Fibroblast of pulmonary artery (primary cell): ENCODE measurements at regions not wholly inside any gene's neighbourhood (a gene's known extent, or its start where the extent isn't known, plus 50 kb on each side); places are given as distances from the start of the nearest gene placed in this dataset.
"Not testable (repeated sequence)": the region's sequence is repeated elsewhere in the genome, so short reads cannot be mapped to it uniquely, and the experiment has no call there.

ENCODE experiments used
- DNase-seq: peaks from one replicate; pipeline ENCODE4 v3.0.0-alpha.2; 2010; ENCODE audit warnings: low read depth
- H3K4me3 ChIP-seq: replicated peaks from 2 replicates; pipeline ENCODE4 v1.5.1; 2011; ENCODE audit warnings: low read depth, mild to moderate bottlenecking, control low read depth, low read length, moderate library complexity
- CTCF ChIP-seq: IDR thresholded peaks from 2 replicates; pipeline ENCODE4 v1.5.1; 2011; ENCODE audit warnings: mild to moderate bottlenecking, control low read depth, low read length, inconsistent platforms; ENCODE audit errors: missing control alignments

GRCh38 chr4:1550122-1551070, 133.7 kb downstream of the FAM53A start:
- DNase-seq = no peak
- no peak for TF ChIP-seq CTCF
- no peak overlapping the region for H3K4me3 ChIP-seq

- TF ChIP-seq CTCF = no peak
- DNase-seq = no peak
- no peak overlapping the region for H3K4me3 ChIP-seq
Measured at GRCh38 chr4:1549638-1550035, 134.5 kb downstream of the FAM53A start.

GRCh38 chr4:1548827-1549637, 135.1 kb downstream of the FAM53A start:
- peak; percentile 28 for DNase-seq
- H3K4me3 ChIP-seq = not testable (repeated sequence)
- peak; percentile 62 for TF ChIP-seq CTCF

- TF ChIP-seq CTCF = no peak
- H3K4me3 ChIP-seq = no peak overlapping the region
- DNase-seq = peak; percentile 54
Measured at GRCh38 chr4:1547856-1548826, 136.0 kb downstream of the FAM53A start.

- TF ChIP-seq CTCF = no peak
- H3K4me3 ChIP-seq = no peak overlapping the region
- no peak for DNase-seq
Measured at GRCh38 chr4:1547131-1547855, 136.8 kb downstream of the FAM53A start.

- DNase-seq = no peak
- no peak overlapping the region for H3K4me3 ChIP-seq
- no peak for TF ChIP-seq CTCF
Measured at GRCh38 chr4:1544861-1545281, 138.6 kb upstream of the NKX1-1 start.

DNA sequence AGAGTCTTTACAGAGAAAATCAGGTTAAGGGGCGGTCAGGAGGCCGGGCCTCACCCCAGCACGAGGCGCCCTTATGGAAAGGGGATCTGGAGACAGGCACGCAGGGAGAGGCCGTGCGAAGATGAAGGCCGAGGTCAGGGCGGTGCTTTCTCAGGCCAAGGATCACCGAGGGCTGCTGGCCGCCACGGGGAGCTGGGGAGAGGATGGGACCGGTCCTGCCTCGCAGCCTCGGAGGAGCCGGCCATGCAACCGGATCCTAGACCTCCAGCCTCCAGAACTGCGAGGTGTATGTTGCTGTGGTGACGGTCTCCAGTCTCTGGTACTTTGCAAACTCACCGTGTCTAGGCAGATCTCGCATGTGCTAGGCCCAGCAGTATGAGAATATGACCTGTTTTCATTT, 138.2 kb upstream of the NKX1-1 start:
- H3K4me3 ChIP-seq, DNase-seq: not testable (repeated sequence)
